ENCODE measurements at regions not wholly inside any gene's neighbourhood (a gene's known extent, or its start where the extent isn't known, plus 50 kb on each side); places are given as distances from the start of the nearest gene placed in this dataset.

DNA sequence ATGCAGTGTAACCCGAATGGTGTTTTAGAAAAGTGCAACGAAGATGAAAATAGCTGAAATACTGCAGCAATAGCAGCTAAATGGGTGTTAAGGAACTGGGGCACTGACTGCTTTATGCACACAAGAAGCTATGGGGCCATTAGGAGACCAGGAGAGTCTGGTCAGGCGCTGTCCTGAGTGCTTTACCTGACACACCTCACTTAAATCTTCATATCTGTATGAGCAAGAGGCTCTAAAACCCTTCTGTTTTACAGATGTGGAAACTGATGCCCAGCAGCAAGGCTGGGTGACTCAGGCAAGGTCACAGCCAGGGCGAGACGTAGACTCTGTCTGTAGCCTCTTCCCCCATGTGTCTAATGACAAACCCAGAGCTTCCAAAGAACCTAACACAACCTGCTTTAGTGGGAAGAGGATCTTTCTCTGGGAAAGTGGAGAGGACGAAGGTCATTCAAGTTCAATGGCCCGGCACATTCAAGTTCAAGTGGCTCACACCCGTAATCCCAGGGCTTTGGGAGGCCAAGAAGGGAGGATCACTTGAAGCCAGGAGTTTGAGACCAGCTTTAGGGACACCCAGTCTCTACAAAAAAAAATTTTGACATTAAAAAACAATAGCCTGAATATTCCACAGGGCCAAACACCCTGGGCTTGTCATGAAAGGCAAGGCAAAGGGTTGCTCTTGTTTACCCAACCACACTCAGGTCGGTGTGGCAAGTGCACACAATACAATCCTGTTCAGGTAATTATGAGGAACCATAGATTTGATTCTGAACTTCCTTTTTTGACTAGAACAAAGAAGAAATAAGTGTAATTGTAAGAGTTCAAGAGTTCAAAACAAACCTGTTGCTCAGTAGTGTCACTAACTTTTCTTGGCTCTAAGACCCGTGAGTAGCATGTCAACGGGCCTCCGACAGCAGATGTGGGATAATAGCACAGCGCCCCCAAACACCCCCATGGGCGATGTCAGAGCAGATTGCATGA is 53.7 kb upstream of the KLF6 start:
- no peak overlapping the region for H3K4me3 ChIP-seq (ENCODE audit: low read depth, low read length)
- DNase-seq (ENCODE audit: low read depth), result no peak
- TF ChIP-seq, protein P1, sequence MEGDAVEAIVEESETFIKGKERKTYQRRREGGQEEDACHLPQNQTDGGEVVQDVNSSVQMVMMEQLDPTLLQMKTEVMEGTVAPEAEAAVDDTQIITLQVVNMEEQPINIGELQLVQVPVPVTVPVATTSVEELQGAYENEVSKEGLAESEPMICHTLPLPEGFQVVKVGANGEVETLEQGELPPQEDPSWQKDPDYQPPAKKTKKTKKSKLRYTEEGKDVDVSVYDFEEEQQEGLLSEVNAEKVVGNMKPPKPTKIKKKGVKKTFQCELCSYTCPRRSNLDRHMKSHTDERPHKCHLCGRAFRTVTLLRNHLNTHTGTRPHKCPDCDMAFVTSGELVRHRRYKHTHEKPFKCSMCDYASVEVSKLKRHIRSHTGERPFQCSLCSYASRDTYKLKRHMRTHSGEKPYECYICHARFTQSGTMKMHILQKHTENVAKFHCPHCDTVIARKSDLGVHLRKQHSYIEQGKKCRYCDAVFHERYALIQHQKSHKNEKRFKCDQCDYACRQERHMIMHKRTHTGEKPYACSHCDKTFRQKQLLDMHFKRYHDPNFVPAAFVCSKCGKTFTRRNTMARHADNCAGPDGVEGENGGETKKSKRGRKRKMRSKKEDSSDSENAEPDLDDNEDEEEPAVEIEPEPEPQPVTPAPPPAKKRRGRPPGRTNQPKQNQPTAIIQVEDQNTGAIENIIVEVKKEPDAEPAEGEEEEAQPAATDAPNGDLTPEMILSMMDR (IDR thresholded peaks at IDR 0.05; ENCODE audit: low read depth, low read length, missing control alignments), result no peak

DNA sequence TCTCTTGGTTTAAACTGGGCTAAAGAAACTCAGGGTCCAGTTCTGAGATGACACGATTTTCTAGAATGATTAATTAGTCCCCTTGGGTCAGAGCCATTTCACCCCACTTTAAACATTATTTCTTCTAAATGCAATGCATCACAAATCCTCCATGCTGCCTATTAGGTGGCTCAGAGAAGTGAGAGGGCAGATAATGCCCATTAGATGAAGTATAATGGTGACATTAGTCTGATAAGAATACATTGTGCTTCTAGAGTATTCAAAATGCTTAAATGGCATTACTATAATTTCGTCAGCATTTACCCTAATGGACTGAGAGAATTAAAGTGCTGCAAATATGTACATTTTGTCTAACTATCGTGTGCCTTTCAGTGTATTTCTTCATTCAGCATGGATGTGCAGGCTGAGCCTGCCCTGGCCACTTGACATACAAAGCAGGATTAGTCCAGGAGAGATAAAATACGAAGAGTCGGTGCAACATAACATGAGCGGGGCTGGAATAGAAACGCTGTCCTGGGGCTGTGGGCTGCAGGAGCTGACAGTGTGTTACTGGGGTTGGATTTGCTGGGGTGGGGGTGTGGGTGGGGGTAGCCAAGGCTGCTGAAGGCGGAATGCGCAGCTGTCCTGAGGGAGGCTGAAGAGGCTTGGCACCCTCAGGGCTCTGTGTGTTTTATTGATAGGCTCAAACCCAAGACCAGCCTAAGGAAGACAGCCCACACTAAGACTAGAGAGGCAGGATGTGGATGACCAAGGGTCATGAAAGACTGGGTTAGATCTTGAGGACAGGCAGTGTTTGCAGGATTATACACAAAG is 52.8 kb upstream of the KLF6 start:
- no peak overlapping the region for H3K4me3 ChIP-seq (ENCODE audit: low read depth, low read length)
- DNase-seq (ENCODE audit: low read depth), result no peak
- TF ChIP-seq, protein P1 (IDR thresholded peaks at IDR 0.05; ENCODE audit: low read depth, low read length, missing control alignments), result no peak

DNA sequence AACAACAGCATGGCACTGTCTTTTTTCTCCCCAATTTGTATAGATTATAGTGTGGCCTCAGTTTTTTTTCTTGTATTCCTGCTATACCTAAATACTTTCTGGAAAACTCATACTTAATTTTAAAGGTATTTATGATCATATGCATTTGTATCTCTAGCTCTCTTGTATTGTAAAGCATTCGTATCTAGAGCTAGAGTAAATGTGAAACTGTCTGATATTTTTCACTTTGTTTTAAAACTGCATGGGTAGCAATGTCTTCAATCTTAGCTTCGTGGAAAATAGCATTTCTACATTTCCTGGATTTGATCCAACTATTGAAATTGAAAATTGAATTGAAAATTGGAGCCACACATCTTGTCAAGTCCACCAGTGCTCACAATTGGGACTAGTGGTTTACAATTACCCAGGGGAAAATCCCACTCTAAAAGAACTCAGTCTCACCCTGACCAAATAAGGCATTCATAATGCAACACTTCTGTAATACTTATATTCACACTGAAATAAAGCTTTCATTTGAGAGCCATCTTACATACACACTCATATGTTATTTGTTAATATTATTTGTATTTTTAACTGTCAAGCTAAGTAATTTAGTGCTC is 51.3 kb upstream of the KLF6 start:
- H3K4me3 ChIP-seq (ENCODE audit: low read depth, low read length), result no peak overlapping the region
- no peak for DNase-seq (ENCODE audit: low read depth)
- TF ChIP-seq, protein P1 (IDR thresholded peaks at IDR 0.05; ENCODE audit: low read depth, low read length, missing control alignments), result no peak

DNA sequence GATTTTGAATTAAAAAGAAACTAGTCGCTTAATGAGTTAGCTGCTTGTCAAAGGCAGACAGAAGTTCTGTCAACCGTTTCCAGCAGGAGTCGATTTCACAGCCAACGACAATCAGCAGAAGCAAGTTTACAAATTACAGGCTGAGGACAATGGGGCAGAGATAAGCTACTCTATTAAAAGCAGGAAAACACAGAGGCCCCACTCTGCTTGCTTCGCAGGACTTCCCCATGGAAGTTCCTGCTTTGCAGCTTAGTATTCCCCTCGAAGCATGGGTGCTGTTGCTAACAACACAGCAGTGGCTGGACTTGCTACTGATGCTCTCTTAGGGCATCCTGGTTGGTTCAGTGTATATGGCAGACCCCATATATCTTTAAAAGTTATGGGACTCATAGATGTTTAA is 50.8 kb upstream of the KLF6 start:
- no peak for DNase-seq (ENCODE audit: low read depth)
- peak overlapping the region; percentile 14; the same call in 1 of the 2 replicates for H3K4me3 ChIP-seq (ENCODE audit: low read depth, low read length)
- TF ChIP-seq, protein P1 (IDR thresholded peaks at IDR 0.05; ENCODE audit: low read depth, low read length, missing control alignments), result no peak

DNA sequence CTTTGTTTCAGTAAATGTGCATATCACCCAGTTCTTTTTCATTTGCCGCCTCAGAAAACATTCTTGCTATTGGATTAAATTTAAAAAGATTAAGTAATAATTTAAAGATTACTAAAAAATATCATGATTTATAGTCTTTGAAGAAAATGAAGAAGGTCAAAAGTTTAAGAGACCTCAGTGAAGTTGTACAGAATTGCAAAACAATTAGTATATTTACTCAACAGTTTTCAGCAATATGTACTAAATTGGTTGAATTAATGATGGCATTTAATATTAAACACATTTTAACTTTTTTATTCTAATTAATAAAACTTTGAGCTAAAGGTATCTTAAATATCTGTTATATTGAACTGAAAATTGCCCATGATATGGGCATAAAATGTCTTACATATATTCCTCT is 49.9 kb upstream of the KLF6 start:
- DNase-seq (ENCODE audit: low read depth), result no peak
- TF ChIP-seq, protein P1 (IDR thresholded peaks at IDR 0.05; ENCODE audit: low read depth, low read length, missing control alignments), result no peak
- H3K4me3 ChIP-seq (ENCODE audit: low read depth, low read length), result no peak overlapping the region

Measured in GM12864 (cell line).